ENCODE measurements at regions not wholly inside any gene's neighbourhood (a gene's known extent, or its start where the extent isn't known, plus 50 kb on each side); places are given as distances from the start of the nearest gene placed in this dataset.
"Not testable (repeated sequence)": the region's sequence is repeated elsewhere in the genome, so short reads cannot be mapped to it uniquely, and the experiment has no call there.

GRCh38 chr20:30291686-30292085 is 965.8 kb upstream of the DEFB115 start:
- in situ Hi-C loops (cut with MboI; ENCODE audit: low pct_unique_long_range_greater_than_20kb, low sequenced_read_pairs, unreplicated experiment); DNase-seq (ENCODE audit: low spot score): not testable (repeated sequence)

GRCh38 chr20:30295396-30295795 is 962.1 kb upstream of the DEFB115 start:
- DNase-seq (ENCODE audit: low spot score); in situ Hi-C loops (cut with MboI; ENCODE audit: low pct_unique_long_range_greater_than_20kb, low sequenced_read_pairs, unreplicated experiment): not testable (repeated sequence)

GRCh38 chr20:30295967-30296366 is 961.5 kb upstream of the DEFB115 start:
- DNase-seq (ENCODE audit: low spot score); in situ Hi-C loops (cut with MboI; ENCODE audit: low pct_unique_long_range_greater_than_20kb, low sequenced_read_pairs, unreplicated experiment): not testable (repeated sequence)

DNA sequence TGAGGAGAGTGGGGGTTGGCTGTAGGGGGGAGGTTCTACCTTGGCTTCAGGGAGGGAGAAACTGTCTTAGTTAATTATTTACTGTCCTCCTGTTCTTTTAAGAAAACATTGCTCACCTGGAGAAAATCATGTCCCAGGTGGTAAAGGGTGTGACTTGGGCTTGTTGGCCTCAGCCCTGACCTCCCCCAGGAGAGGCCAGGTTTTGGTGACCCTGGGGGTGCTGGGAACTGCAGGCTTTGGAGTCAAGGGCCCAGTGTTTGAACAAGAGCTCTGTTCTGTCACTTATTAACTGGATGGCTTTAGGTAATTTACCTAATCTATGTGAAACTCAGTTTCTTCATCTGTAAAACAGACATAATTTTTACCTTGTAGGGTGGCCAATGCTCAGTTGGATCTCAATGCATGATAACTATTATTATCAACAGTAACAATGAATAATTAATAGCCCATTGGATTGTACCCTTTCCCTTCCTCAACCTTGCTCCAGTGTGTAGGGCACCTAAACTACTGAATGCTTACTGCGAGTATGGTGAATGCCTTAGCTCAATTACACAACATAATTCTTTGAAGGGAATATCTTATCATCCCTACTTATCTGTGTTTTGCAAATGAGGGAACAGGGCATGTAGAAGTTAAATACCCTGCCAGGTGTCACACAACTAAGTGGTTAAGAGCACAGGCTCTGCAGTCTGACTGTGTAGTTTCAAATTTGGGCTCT is 959.4 kb upstream of the DEFB115 start:
- DNase-seq (ENCODE audit: low spot score); in situ Hi-C loops (cut with MboI; ENCODE audit: low pct_unique_long_range_greater_than_20kb, low sequenced_read_pairs, unreplicated experiment): not testable (repeated sequence)

GRCh38 chr20:30300220-30300642 is 957.2 kb upstream of the DEFB115 start:
- in situ Hi-C loops (cut with MboI; ENCODE audit: low pct_unique_long_range_greater_than_20kb, low sequenced_read_pairs, unreplicated experiment); DNase-seq (ENCODE audit: low spot score): not testable (repeated sequence)

DNA sequence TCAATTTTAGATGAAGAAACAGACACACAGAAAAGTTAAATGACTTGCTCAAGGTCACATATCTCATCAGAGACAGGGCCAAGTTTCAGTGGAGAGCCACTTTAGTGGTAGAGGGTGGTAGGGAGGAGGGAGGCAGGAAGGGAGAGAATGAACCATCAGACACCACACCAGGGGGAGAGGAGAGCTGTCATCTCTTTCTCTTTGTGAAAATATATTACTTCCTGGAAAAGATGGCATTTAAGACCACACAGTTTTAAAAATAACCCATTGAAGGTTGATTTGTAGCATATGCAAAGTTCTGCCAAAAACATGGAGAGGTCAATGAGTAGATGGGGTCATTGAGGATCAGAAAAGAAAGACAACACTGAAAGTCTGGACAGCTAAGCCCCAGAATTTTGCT is 954.7 kb upstream of the DEFB115 start:
- in situ Hi-C loops (cut with MboI; ENCODE audit: low pct_unique_long_range_greater_than_20kb, low sequenced_read_pairs, unreplicated experiment); DNase-seq (ENCODE audit: low spot score): not testable (repeated sequence)

DNA sequence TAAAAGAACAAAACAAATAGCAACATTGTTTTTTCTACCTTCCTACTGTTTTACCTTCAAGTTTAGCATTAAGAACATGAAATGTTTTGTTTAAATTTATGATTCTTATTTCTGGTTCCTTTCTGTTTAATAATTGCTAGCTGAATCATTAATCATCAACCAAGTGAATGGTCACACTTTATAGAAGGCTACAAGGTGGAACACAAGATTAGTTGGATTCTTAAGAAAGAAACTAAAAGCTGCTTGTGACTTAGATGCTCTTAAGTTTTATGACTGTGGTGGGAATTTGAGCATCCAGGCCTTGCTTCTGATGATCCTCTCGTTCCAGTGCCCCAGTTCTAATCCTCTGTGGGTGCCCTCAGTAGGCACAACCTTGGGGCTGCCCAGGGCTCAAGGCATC is 947.5 kb upstream of the DEFB115 start:
- DNase-seq (ENCODE audit: low spot score); in situ Hi-C loops (cut with MboI; ENCODE audit: low pct_unique_long_range_greater_than_20kb, low sequenced_read_pairs, unreplicated experiment): not testable (repeated sequence)

DNA sequence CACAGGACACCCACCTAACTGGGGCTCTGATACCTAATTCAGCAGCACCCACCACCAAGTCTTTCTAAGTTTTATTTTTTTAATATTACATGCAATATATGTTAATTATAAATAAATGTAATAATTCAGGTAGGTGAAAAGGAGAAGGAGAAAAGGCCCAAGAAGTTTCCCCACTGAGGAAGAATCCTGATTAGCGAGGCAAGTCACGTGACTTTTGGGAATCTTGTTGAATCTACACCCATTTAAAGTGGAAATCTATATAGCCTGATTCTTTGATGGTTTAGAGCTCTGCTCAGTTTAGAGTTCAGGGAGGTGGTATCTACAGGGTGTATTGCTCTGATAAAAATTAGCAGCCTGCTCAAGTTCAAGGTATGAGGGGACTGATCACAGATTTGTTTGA is 947.1 kb upstream of the DEFB115 start:
- DNase-seq (ENCODE audit: low spot score); in situ Hi-C loops (cut with MboI; ENCODE audit: low pct_unique_long_range_greater_than_20kb, low sequenced_read_pairs, unreplicated experiment): not testable (repeated sequence)

DNA sequence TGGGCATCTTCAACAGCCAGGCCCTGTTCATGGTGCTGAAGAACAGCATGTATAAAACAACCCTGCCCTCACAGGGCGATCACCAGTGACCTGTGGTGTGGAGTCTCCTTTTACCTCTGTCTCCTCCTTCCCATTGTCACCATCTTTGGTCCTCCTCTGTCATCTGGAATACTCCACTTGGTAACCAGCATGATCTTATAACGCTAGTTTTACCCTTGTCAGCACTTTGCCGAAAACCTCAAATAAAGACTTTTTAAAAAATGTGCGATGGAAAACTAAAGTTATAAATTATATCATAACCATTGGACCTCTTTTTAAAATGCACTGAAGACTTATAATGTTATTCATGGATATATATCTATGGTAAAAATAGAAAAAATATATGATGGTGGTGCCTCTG is 945.2 kb upstream of the DEFB115 start:
- in situ Hi-C loops (cut with MboI; ENCODE audit: low pct_unique_long_range_greater_than_20kb, low sequenced_read_pairs, unreplicated experiment); DNase-seq (ENCODE audit: low spot score): not testable (repeated sequence)

DNA sequence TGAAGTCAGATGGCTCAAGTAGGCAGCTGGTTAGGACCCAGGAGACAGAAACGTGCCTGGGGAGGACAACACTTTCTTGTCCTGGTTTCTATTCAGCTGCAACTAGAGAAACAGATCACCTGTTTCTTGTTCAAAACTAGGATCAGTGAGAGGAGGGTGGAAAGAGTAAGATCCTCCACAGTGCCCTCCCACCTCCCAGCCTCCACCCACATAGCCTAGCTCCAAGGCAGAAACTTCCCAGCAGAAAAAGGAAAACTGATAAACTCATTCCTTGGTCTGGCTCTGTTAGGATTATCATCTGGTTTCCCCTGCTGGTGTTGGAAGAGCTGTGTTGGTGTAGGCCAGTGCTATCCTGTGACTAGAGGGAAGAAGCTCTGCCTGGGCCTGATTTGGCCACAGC is 943.8 kb upstream of the DEFB115 start:
- in situ Hi-C loops (cut with MboI; ENCODE audit: low pct_unique_long_range_greater_than_20kb, low sequenced_read_pairs, unreplicated experiment); DNase-seq (ENCODE audit: low spot score): not testable (repeated sequence)

DNA sequence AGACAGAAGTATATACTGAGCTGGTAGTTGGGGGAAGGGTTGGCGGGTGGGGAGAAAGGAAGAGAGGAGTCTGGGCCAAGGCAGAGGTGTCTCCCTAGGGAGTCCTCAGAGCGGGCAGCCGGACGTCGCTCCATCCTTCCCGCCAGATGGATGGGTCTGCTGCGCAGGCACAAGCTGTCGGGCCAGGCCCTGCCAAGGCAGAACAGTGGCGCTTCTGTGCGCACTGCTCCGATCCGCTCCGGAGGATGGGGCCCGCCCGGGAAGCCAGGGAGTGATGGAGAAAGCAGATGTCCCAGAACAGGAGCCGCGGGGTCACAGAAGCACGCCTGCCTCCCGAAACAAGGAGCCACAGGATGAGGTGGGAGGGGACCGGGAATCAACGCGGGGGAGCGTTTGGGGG is 941.4 kb upstream of the DEFB115 start:
- in situ Hi-C loops (cut with MboI; ENCODE audit: low pct_unique_long_range_greater_than_20kb, low sequenced_read_pairs, unreplicated experiment), result not testable (repeated sequence)

GRCh38 chr20:30316532-30317299 is 940.7 kb upstream of the DEFB115 start:
- in situ Hi-C loops (cut with MboI; ENCODE audit: low pct_unique_long_range_greater_than_20kb, low sequenced_read_pairs, unreplicated experiment); DNase-seq (ENCODE audit: low spot score): not testable (repeated sequence)

More for the DNA sequence above, 941.4 kb upstream of the DEFB115 start:
- not testable (repeated sequence) for DNase-seq (ENCODE audit: low spot score)

DNA sequence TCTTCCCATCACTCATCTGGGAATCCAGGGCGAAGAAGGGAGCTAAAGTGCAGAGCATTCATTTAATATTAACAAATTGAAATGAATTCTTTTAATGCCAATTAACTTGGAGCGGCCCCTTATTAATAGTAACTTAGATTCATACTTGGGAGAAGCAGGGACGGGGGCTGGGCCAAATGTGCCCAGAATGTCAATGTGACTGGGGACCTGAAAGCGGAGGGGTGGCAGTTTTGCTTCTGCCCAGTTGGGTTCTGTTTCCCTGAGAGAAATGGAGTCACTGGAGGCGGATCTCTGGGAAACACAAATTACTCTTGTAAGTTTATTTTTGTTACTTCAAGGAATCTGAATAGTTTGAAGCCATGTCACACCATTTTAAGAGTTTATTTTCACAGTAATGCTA is 923.7 kb upstream of the DEFB115 start:
- DNase-seq (ENCODE audit: low spot score); in situ Hi-C loops (cut with MboI; ENCODE audit: low pct_unique_long_range_greater_than_20kb, low sequenced_read_pairs, unreplicated experiment): not testable (repeated sequence)

GRCh38 chr20:30337556-30337955 is 919.9 kb upstream of the DEFB115 start:
- in situ Hi-C loops (cut with MboI; ENCODE audit: low pct_unique_long_range_greater_than_20kb, low sequenced_read_pairs, unreplicated experiment); DNase-seq (ENCODE audit: low spot score): not testable (repeated sequence)

- in situ Hi-C loops (cut with MboI; ENCODE audit: low pct_unique_long_range_greater_than_20kb, low sequenced_read_pairs, unreplicated experiment); DNase-seq (ENCODE audit: low spot score): not testable (repeated sequence)
Measured at GRCh38 chr20:30348932-30349331, 908.5 kb upstream of the DEFB115 start.
